Osteoblast (primary cell): ENCODE measurements at regions not wholly inside any gene's neighbourhood (a gene's known extent, or its start where the extent isn't known, plus 50 kb on each side); places are given as distances from the start of the nearest gene placed in this dataset.

Experiments used
- DNase-seq: peaks from one replicate; pipeline ENCODE4 v3.0.0; 2011; ENCODE audit warnings: low spot score, mixed read lengths; ENCODE audit not compliant: insufficient read length; ENCODE audit errors: missing footprints
- H2AFZ ChIP-seq: 2 replicates; pipeline ENCODE4 v1.6.0; 2011; ENCODE audit warnings: mild to moderate bottlenecking, low read length
- H3K27ac ChIP-seq: 2 replicates; pipeline ENCODE4 v1.5.1; 2011; ENCODE audit warnings: mild to moderate bottlenecking, low read depth, low read length, moderate library complexity
- H3K27me3 ChIP-seq: 2 replicates; pipeline ENCODE4 v1.6.0; 2012; ENCODE audit warnings: mild to moderate bottlenecking, control low read depth, inconsistent platforms, low read length, moderate library complexity; ENCODE audit not compliant: insufficient read depth
- H3K36me3 ChIP-seq: 2 replicates; pipeline ENCODE4 v1.5.1; 2011; ENCODE audit warnings: mild to moderate bottlenecking, low read length, control low read depth, moderate library complexity; ENCODE audit not compliant: insufficient read depth
- H3K4me1 ChIP-seq: 2 replicates; pipeline ENCODE4 v1.5.1; 2011; ENCODE audit warnings: mild to moderate bottlenecking, low read length, control low read depth, moderate library complexity; ENCODE audit not compliant: insufficient read depth
- H3K4me2 ChIP-seq: 2 replicates; pipeline ENCODE4 v1.6.0; 2011; ENCODE audit warnings: mild to moderate bottlenecking, low read length; ENCODE audit not compliant: insufficient read depth
- H3K4me3 ChIP-seq: fragments of 200-600 bp; sonication (generic); 3 replicates; pipeline ENCODE4 v1.5.1; 2012; ENCODE audit warnings: mild to moderate bottlenecking, low read length, inconsistent platforms; ENCODE audit not compliant: insufficient read depth
- H3K79me2 ChIP-seq: 2 replicates; pipeline ENCODE4 v1.6.0; 2012; ENCODE audit warnings: mild to moderate bottlenecking, low read length, control low read depth, inconsistent platforms; ENCODE audit not compliant: insufficient read depth
- H3K9me3 ChIP-seq: 2 replicates; pipeline ENCODE4 v1.5.1; 2011; ENCODE audit warnings: low read depth, low read length, control low read depth
- H4K20me1 ChIP-seq: 2 replicates; pipeline ENCODE4 v1.6.0; 2012; ENCODE audit warnings: mild to moderate bottlenecking, low read length, control low read depth; ENCODE audit not compliant: insufficient read depth
- TF ChIP-seq, protein P1 (sequence below): IDR thresholded peaks from 2 replicates; pipeline ENCODE4 v1.5.1; 2011; ENCODE audit warnings: mild to moderate bottlenecking, low read depth, low read length, moderate library complexity; ENCODE audit errors: extremely low read depth

DNA sequence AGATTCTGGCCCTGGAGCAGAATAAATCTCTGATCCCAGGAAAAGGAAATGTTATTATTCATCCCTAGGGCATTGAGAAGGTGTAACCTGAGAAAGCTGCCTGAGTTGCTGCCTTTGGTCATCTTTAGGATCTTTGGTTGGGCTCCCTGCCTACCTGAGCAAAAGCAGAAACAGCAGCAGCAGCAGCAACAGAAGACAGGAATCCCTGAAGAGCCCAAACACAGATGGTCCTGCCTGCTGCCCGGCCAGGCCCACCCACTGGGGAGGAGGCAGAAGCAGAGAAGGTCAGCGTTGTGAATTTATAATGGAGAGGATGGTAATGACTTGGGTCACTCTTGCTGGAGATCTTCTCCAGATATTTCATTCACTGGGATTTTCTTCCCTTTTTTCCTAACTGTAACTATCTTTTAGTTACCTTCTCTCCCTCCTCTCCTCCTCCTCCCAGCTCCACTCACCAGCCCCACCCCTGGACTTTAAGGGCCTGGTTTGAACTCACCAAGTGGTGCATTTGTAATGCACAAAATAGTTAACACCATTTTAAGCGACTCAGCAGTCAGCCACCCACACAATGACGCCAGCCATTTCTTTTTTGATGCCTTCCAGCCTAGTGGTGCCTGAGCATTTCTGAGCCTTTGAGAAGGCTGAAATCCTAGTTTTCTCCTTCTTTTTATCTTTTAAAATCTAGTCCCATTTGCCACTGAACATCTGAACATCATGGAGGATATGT lies 91.7 kb downstream of the HSPH1 start:
- no peaks in the 10 kb centered on the region for H3K36me3 ChIP-seq
- TF ChIP-seq, protein P1, sequence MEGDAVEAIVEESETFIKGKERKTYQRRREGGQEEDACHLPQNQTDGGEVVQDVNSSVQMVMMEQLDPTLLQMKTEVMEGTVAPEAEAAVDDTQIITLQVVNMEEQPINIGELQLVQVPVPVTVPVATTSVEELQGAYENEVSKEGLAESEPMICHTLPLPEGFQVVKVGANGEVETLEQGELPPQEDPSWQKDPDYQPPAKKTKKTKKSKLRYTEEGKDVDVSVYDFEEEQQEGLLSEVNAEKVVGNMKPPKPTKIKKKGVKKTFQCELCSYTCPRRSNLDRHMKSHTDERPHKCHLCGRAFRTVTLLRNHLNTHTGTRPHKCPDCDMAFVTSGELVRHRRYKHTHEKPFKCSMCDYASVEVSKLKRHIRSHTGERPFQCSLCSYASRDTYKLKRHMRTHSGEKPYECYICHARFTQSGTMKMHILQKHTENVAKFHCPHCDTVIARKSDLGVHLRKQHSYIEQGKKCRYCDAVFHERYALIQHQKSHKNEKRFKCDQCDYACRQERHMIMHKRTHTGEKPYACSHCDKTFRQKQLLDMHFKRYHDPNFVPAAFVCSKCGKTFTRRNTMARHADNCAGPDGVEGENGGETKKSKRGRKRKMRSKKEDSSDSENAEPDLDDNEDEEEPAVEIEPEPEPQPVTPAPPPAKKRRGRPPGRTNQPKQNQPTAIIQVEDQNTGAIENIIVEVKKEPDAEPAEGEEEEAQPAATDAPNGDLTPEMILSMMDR: no peak
- no peak overlapping the region for H3K4me3 ChIP-seq

DNA sequence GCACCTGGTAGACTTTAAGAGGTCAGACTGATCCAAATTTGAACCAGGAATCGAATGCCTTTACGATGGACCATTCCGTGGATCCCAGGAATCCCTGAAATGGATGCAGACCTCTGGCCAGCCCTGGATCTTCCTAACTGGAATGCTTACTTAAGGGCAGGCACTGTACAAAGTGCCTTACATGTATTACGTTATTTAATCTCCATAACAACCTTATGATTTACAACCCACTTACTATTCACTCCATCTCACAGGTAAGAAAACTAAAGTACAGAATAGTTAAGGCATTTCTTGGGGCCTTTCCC lies 93.6 kb downstream of the HSPH1 start:
- no peaks in the 10 kb centered on the region for H4K20me1 ChIP-seq
- DNase-seq: no peak
- no peaks in the 10 kb centered on the region for H3K79me2 ChIP-seq
- no peaks in the 10 kb centered on the region for H3K9me3 ChIP-seq
- peaks cover 24% of the 10 kb centered on the region for H3K4me1 ChIP-seq
- no peaks in the 10 kb centered on the region for H3K36me3 ChIP-seq
- TF ChIP-seq, protein P1: no peak
- H3K4me3 ChIP-seq: no peak overlapping the region
- no peaks in the 10 kb centered on the region for H3K27me3 ChIP-seq
- peak overlapping the region; percentile 27 for H2AFZ ChIP-seq
- no peak overlapping the region for H3K27ac ChIP-seq
- H3K4me2 ChIP-seq: peak overlapping the region; percentile 54

More for the DNA sequence above, 91.7 kb downstream of the HSPH1 start:
- no peaks in the 10 kb centered on the region for H4K20me1 ChIP-seq
- peak; percentile 22 for DNase-seq
- H3K4me1 ChIP-seq: peaks cover 38% of the 10 kb centered on the region
- H3K79me2 ChIP-seq: no peaks in the 10 kb centered on the region
- H3K27ac ChIP-seq: no peak overlapping the region
- H3K9me3 ChIP-seq: no peaks in the 10 kb centered on the region
- no peak overlapping the region for H3K4me2 ChIP-seq
- H3K27me3 ChIP-seq: no peaks in the 10 kb centered on the region
- H2AFZ ChIP-seq: no peak overlapping the region

DNA sequence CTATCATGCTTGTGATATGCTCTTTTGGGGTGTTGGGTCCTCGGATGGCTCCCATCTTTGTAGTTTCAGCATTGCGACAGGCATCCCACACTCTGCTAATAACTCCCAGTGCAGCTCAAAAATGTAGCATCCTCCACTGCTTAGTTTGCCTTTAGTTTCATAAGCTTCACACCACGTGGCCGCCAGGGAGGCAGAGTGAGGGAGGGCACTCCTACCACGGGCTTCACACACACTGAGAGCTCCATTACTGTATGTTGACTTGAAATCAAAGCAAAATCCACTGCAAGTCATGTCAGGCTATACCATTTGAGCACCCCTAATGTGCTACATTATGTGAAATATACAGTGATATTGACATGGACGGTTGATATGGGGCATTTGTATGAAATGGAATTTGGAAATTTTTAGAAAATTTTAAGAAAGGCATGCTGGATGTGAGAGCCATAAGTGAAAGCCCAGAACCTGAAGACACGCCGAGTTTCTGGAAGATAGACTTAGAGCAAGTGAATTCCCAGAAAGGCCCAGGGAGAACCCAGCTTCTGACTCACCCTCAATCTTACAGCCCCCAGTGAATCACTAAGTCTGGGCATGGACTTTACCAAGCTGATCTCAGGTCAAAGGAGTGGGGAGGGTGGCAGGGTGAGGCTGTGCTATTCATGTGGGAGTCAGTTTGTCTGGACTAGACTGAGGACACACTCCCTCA lies 94.1 kb downstream of the HSPH1 start:
- TF ChIP-seq, protein P1: no peak
- H3K4me2 ChIP-seq: peak overlapping the region; percentile 54
- peak; percentile 93 for DNase-seq

DNA sequence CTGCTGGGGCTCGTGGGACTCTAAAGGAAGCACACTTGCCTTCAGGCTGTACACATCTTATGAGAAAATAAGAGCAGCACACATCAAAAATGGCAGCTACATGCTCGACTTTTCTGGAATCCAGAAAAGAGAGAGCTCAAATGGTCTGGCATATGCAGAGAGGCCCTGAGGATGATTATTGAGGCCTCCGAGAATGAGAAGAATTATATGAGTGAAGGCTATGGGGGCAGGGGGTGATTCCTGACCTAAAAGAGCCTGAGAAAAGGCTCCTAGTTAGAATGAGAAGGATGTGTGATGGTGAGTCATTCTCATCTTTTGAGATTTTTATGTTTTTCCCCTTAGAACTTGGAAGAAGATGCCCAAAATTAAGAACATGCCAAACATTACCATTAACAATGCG lies 97.1 kb downstream of the HSPH1 start:
- Histone ChIP-seq H3K4me3 (no peak overlapping the region), H3K27me3 (no peaks in the 10 kb centered on the region), H3K27ac (no peak overlapping the region), H3K4me2 (no peak overlapping the region), H3K79me2 (no peaks in the 10 kb centered on the region), H3K36me3 (no peaks in the 10 kb centered on the region), H3K9me3 (no peaks in the 10 kb centered on the region), H4K20me1 (no peaks in the 10 kb centered on the region), H2AFZ (no peak overlapping the region), H3K4me1 (peaks cover 16% of the 10 kb centered on the region)
- TF ChIP-seq, protein P1: no peak
- peak; percentile 49 for DNase-seq

More for the DNA sequence above, 94.1 kb downstream of the HSPH1 start:
- Histone ChIP-seq H3K9me3 (no peaks in the 10 kb centered on the region), H3K4me1 (peaks cover 24% of the 10 kb centered on the region), H3K79me2 (no peaks in the 10 kb centered on the region), H3K27me3 (no peaks in the 10 kb centered on the region), H3K4me3 (peak overlapping the region; percentile 17), H2AFZ (peak overlapping the region; percentile 54), H3K36me3 (no peaks in the 10 kb centered on the region), H3K27ac (peak overlapping the region; percentile 64), H4K20me1 (no peaks in the 10 kb centered on the region)
